Stimulated activated CD4-positive, alpha-beta T cell treated with anti-CD3 and anti-CD28 coated beads, Interleukin-12 subunit alpha, Interleukin-12 subunit beta, amount 100 ng/mL, for 48 hours (primary cell): ENCODE measurements at regions not wholly inside any gene's neighbourhood (a gene's known extent, or its start where the extent isn't known, plus 50 kb on each side); places are given as distances from the start of the nearest gene placed in this dataset.
"Not testable (repeated sequence)": the region's sequence is repeated elsewhere in the genome, so short reads cannot be mapped to it uniquely, and the experiment has no call there.

Source experiments
- DNase-seq, 3 donors: peaks; one replicate each; pipeline ENCODE4 v3.0.0-alpha.2; 2020; ENCODE audit warnings: low read depth in 2 of 3, low spot score in 1 of 3

- DNase-seq, result no peak
Measured at GRCh38 chr11:112613051-112613972, 347.9 kb upstream of the NCAM1 start.

- no peak for DNase-seq
Measured at GRCh38 chr11:112614605-112615004, 346.6 kb upstream of the NCAM1 start.

- DNase-seq, result no peak
Measured at GRCh38 chr11:112615238-112615637, 346.0 kb upstream of the NCAM1 start.

DNA sequence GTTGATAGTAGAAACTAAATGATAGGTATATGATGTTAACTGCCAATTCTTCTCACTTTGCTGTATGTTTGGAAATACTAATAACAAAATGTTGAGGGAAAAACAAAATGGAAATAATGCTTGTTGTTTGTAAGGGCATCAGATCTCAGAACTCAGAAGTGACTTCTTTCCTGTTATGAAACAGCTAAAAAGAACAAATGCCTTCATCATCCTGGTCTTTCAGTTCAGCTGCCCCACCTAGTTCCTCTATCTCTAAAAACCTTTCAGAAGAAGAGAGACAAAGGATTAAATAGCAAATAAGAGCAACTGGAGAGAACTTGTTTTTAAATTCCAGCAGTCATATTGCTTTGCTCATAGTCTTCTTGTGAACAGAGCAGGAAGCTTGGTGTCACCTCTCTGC is 345.3 kb upstream of the NCAM1 start:
- no peak for DNase-seq

DNA sequence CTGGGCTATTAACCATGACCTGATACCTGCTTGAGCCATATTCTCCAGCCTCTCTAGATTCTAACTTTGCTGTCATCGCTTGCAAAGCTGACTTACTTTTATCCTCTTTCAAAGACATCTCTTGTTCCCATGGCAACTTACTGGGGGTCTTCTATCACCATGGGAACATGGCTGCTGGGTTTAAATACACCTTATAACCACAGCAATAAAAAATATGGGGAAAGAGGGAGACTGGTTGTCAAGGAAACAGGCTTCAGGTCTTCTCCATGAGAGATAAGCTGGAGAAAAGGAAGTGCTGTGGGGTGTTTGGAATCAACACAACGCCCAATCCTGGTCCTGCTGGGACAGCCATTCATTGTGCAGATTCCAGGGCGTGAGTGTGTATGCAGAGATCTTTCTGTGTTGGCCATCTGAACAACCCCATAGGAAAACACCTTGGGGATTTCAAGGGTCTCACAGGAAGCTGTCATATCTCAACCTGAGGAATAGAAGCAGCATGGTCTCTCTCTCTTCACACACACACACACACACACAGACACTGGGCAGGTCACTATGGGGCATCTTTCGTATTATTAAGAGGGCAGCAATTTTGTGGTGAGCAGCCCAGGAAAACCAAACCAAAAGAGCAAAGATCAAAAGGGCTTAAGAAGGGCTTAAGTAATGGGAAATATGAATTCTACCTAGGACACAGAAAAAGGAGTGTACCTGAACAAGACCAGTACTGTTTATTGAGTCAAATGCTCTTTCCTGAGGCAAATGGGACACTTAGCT is 344.7 kb upstream of the NCAM1 start:
- DNase-seq, result no peak

DNA sequence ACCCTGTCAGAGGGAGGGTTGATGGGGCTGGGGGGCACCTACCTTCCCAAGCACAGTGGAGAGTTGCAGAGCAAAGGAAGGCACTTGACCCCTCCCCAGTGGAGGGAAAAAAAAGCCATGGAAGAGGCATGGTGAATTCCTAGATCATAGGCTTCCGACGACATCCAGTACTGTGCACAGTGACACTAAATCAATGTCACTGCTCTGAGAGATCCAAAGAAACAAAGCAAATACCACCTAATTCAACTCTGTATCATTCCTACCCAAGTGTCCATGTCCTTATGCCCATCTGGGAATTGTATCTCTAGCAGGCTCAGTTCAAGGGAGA is 344.2 kb upstream of the NCAM1 start:
- DNase-seq, result no peak

DNA sequence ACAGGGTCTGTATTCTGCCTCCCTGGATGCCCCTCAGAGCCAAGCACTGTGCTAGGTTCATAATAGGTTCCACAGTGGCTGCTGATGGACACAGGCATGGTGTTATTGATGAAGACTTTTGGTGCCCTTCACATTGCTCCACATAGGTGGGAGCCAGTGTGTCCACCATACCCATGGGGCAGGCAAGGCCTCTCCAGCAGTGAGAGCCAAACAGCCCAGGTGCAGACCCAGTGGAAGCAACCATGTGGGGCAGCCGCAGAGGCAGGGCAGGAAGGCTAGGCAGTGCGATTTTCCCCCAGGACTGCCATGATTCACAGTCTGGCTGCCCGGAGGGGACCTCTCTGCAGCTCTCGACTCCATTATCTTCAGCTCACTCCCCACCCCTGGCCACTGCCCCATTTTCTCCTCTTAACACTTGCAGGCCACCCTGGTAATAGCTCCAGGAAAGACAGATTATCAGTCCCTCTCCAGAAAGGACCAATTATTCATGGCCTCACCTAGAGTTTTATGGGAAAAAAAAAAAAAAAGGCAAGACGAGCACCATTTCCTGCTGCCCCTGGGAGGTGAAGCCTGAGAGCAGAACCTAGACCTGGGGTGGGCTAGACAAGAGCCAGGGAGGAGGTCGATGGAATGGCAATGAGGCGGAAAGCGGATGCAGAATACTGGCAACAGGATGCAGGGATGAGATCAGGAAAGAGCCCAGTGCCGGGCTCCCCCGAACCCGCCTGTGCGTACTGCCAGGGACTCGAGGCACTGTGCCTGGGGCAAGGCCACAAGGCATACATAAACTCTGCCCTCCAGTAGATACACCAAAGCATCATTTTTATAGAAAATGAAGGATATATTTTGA is 343.0 kb upstream of the NCAM1 start:
- no peak for DNase-seq

GRCh38 chr11:112619106-112619505 is 342.1 kb upstream of the NCAM1 start:
- DNase-seq, result no peak

DNA sequence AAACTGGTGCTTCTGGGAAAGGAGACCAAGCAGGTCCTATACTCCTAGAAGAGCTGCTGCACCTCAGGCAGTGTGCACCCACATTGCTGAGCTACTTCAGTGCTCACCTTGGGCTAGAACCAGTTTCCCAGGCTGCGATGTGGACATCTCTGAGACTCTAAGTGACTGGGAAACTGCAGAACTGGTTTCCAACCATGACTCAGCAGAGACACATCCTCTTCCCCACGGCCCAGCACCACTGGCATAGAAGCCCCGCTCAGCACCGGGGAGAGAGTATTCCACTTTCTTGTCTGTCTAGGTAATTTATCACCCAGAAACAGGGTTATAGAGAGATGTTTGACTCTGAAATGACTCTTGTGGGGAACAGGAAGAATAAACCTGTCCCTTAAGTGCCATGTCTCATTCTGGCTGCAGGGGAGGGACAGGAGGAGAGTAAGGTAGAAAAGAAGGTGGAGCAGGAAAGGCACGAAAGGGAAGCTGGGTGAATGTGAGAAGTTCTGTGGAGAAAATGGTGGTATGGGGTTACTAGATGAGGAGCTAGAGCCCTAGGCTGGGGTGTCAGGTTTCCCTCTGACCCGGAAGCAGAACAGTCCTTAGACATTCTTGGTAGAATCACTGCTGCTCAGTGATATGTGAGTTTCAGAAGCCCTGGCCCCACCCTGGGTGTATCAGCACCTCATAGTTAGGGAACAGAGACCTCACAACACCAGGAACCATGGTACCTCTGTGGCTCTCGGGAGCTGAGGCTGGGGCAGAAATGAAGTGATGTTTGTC is 340.4 kb upstream of the NCAM1 start:
- no peak for DNase-seq

DNA sequence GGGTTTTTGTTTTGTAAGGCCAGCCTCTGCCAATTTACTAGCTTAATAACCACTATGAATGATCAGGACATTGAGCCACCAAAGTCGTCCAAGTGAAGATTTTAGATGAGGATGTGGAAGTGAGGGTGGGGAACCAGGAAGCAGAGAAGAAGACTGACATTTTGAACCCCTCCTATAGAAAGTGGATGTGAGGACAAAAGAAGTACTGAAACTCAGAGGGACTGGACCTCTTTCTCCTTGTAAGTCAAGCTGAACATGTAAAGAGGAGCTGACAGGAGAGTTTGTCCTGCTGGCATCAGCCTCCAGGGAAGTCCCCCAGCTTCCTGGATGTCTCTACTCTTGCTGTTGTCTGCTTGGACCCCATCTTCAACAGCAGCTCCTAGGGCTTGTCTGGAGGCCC is 338.2 kb upstream of the NCAM1 start:
- DNase-seq, result no peak

DNA sequence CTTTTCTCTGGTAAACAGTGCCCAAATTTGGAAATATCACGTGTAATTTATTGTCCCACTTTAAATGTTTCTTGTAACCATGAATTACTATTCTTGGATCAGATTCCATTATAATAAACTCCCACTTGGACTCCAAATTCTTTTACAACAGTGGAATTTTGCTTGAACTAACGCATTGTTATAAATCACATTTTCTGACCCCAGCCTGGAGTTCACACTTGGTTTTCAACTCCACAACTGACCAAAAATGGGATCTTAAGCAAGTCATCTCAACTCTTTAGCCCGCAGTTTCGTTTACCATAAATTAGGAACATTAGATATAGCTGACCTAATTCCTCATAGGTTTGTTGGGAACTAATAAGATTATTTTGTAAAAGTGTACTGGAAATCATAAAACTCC is 336.8 kb upstream of the NCAM1 start:
- DNase-seq, result no peak

DNA sequence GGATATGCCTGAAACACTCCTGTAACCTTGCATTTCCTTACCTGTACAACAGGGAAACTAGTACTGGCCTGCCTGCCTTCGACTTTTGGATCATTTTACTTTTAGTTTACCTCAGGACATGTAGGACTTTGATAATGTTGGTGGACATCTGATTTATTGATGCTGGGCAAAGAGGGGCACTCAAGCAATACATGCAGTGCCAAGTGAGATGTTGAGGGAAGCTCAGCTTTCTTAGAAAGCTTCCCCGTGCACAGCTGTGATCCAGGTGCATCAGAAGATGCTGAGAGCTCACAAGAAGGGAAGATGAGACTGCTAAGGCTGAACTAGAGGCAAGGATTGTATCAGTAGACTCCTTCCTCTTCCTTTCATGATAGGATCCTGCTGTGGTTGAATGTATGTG is 336.2 kb upstream of the NCAM1 start:
- not testable (repeated sequence) for DNase-seq

DNA sequence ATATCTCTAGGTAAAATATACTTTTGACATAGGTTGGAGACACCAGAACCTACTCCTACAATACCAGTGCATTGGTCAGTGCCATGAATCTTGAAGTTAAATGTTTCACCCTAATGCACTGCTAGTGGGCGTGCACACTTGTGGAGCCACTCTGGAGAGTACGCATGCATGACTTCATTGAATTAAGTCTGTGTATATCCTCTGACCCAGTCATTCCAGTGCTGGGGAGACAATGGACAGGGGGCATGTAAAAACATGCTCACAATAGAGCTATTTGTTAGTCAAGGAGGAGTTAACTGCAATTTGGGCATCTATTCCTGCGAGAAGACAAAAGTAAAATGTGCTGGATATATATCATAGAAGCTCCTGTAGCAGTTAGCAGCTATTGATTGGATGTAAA is 335.4 kb upstream of the NCAM1 start:
- DNase-seq, result no peak

DNA sequence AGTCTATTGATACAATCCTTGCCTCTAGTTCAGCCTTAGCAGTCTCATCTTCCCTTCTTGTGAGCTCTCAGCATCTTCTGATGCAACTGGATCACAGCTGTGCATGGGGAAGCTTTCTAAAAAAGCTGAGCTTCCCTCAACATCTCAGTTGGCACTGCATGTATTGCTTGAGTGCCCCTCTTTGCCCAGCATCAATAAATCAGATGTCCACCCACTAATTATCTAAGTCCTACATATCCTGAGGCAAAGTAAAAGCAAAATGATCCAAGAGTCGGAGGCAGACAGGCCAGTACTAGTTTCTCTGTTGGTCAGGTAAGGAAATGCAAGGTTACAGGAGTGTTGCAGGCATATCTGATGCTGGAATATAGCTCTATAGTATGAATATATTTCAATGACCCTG is 334.5 kb upstream of the NCAM1 start:
- DNase-seq, result no peak

GRCh38 chr11:112627588-112628045 is 333.6 kb upstream of the NCAM1 start:
- no peak for DNase-seq

DNA sequence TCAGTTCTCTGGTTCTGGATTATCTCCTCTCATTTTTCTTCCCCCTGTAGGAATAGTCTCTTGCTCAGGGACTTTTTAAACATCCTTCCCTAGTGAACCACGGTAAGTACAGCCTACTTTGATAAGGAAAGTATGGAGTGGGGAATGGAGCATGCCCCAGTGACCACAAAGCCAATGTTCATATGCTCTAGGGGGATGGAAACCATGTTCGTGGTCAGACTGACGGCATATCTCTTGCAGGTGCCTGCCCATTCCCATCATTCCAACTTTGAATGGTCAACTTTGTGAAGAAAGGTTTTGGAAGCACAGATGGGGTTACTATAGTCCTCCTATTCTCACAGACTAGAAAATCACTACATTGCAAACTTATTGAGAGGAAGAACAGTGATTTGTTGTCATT is 332.5 kb upstream of the NCAM1 start:
- no peak for DNase-seq

- DNase-seq, result no peak
Measured at GRCh38 chr11:112630496-112630895, 330.7 kb upstream of the NCAM1 start.

DNA sequence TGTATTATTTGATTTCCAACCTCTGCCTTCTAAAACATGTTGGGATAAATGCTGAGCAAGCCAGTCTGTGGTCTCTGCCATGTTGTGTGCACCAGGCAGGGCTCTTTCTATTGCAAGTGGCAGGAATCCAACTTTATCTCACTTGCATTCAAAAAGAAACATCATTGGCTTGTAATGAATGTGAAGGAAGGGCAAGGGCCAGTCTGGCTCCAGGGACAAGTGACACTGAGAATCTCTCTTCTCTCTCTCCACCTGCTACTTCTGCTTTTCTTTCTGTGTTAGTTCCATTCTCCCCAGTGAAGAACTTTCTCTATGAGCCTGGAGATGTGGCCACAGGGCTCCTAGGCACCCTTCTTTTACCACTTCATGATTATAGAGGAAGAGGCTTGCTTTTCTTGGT is 329.9 kb upstream of the NCAM1 start:
- DNase-seq, result no peak

DNA sequence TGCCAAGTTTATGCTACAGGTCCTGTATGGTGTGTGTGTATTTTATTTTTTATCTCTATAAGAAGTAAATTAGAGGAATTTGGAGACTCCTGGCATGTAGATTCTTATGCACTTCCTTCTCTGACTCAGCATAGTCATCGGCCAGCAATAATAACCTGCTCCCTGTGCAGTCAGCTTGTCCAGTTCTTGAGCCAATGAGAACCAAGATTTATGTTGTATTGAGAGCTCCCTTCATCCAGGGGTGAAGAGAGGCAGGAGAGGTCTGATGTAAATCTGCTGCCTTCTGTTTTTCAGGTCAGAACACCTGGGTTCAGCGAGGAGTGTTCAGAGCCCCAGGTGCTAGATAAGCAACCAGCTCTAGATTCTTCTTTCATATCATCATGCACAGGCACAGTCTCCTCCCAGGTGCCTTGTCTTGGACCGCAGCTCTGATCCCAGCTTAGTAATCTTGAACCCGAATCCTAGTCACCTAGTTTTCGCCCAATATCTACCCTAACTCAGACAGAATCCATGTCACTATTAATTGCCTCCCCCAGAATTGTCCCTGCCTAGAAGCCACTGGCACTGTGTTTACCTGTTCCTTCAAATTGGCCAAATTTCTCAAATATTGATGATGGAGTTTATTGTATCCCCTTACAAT is 328.2 kb upstream of the NCAM1 start:
- no peak for DNase-seq

GRCh38 chr11:112634551-112634950 is 326.7 kb upstream of the NCAM1 start:
- no peak for DNase-seq
